SK-N-SH (cell line): ENCODE measurements at regions not wholly inside any gene's neighbourhood (a gene's known extent, or its start where the extent isn't known, plus 50 kb on each side); places are given as distances from the start of the nearest gene placed in this dataset.

Experiments
- CTCF ChIP-seq: fragments of 200-600 bp; sonication (generic); IDR thresholded peaks from 2 replicates; pipeline ENCODE4 v1.6.1; 2017; ENCODE audit warnings: antibody characterized with exemption, mild to moderate bottlenecking, moderate library complexity
- GABPA ChIP-seq: IDR thresholded peaks from 2 replicates; pipeline ENCODE4 v1.4.0; 2012; ENCODE audit warnings: low read depth, mild to moderate bottlenecking
- GATA2 ChIP-seq: sonication (generic); formaldehyde crosslinking; IDR thresholded peaks from 2 replicates; pipeline ENCODE4 v1.5.0; 2020; ENCODE audit warnings: mild to moderate bottlenecking, missing genetic modification reagents
- IRF3 ChIP-seq: fragments of 150-350 bp; IDR thresholded peaks from 2 replicates; pipeline ENCODE4 v1.6.1; 2016; ENCODE audit warnings: mild to moderate bottlenecking, low read depth, low read length
- POLR2AphosphoS5 ChIP-seq: IDR thresholded peaks from 2 replicates; pipeline ENCODE4 v1.6.1; 2012; ENCODE audit warnings: low read depth, low read length
- RFX5 ChIP-seq: IDR thresholded peaks from 2 replicates; pipeline ENCODE4 v1.6.1; 2012; ENCODE audit warnings: mild to moderate bottlenecking, improper control_type of control experiment, low read length
- RXRA ChIP-seq: IDR thresholded peaks from 2 replicates; pipeline ENCODE4 v1.4.0; 2012; ENCODE audit warnings: low read depth, mild to moderate bottlenecking, borderline replicate concordance
- SMC3 ChIP-seq: IDR thresholded peaks from 2 replicates; pipeline ENCODE4 v1.6.1; 2012; ENCODE audit warnings: low read depth, low read length, improper control_type of control experiment
- TAF1 ChIP-seq: IDR thresholded peaks from 2 replicates; pipeline ENCODE4 v1.6.1; 2012; ENCODE audit warnings: low read depth, mild to moderate bottlenecking, low read length, moderate library complexity, borderline replicate concordance
- USF2 ChIP-seq: fragments of 150-350 bp; IDR thresholded peaks from 2 replicates; pipeline ENCODE4 v1.6.1; 2017; ENCODE audit warnings: antibody characterized with exemption, low read length, low read depth, borderline replicate concordance

GRCh38 chr6:2528156-2528555, 222.6 kb downstream of the MYLK4 start:
- TF ChIP-seq CTCF: no peak
- no peak for TF ChIP-seq SMC3
- no peak for TF ChIP-seq RXRA
- TF ChIP-seq GABPA: no peak
- no peak for TF ChIP-seq RFX5
- TF ChIP-seq POLR2AphosphoS5: no peak
- no peak for TF ChIP-seq USF2
- TF ChIP-seq TAF1: no peak
- TF ChIP-seq IRF3: no peak
- no peak for TF ChIP-seq GATA2
